GM19035 (cell line): ENCODE measurements at regions not wholly inside any gene's neighbourhood (a gene's known extent, or its start where the extent isn't known, plus 50 kb on each side); places are given as distances from the start of the nearest gene placed in this dataset.

Source experiments
- ATAC-seq: cut with Tn5 transposase; IDR thresholded peaks from one replicate; pipeline ENCODE4 v1.9.1; 2021; ENCODE audit not compliant: unreplicated experiment

GRCh38 chr2:9681427-9681817, 50.6 kb upstream of the YWHAQ start:
- ATAC-seq = no peak

- no peak for ATAC-seq
These were observed 54.8 kb upstream of the YWHAQ start for GRCh38 chr2:9685637-9686036.

- ATAC-seq = no peak
These were observed 55.3 kb upstream of the YWHAQ start for GRCh38 chr2:9686061-9686460.

- ATAC-seq = no peak
These were observed 59.5 kb upstream of the YWHAQ start for GRCh38 chr2:9690252-9690651.

- no peak for ATAC-seq
These were observed 60.1 kb upstream of the YWHAQ start for GRCh38 chr2:9690716-9691498.

- ATAC-seq = no peak
These were observed 61.8 kb upstream of the YWHAQ start for GRCh38 chr2:9692456-9693195.

- no peak for ATAC-seq
These were observed 62.3 kb upstream of the YWHAQ start for GRCh38 chr2:9693196-9693491.

GRCh38 chr2:9693646-9694045, 62.8 kb upstream of the YWHAQ start:
- no peak for ATAC-seq

GRCh38 chr2:9694661-9695234, 64.0 kb upstream of the YWHAQ start:
- ATAC-seq = no peak

- ATAC-seq = no peak
These were observed 65.1 kb upstream of the YWHAQ start for GRCh38 chr2:9695941-9696340.

- ATAC-seq = no peak
These were observed 65.9 kb upstream of the YWHAQ start for GRCh38 chr2:9696731-9697130.

- no peak for ATAC-seq
These were observed 67.1 kb upstream of the YWHAQ start for GRCh38 chr2:9697909-9698308.

GRCh38 chr2:9699139-9700108, 68.6 kb upstream of the YWHAQ start:
- ATAC-seq = no peak

- ATAC-seq = no peak
These were observed 69.3 kb upstream of the YWHAQ start for GRCh38 chr2:9700109-9700495.

- no peak for ATAC-seq
These were observed 71.8 kb upstream of the YWHAQ start for GRCh38 chr2:9702604-9703084.

GRCh38 chr2:9703085-9703678, 72.4 kb upstream of the YWHAQ start:
- no peak for ATAC-seq

GRCh38 chr2:9703701-9704221, 73.0 kb upstream of the YWHAQ start:
- ATAC-seq = no peak

- ATAC-seq = no peak
These were observed 73.8 kb upstream of the YWHAQ start for GRCh38 chr2:9704600-9704999.

GRCh38 chr2:9705196-9705595, 74.4 kb upstream of the YWHAQ start:
- no peak for ATAC-seq

- ATAC-seq = no peak
These were observed 76.2 kb upstream of the YWHAQ start for GRCh38 chr2:9707008-9707407.
